Ishikawa (cell line): ENCODE measurements at regions not wholly inside any gene's neighbourhood (a gene's known extent, or its start where the extent isn't known, plus 50 kb on each side); places are given as distances from the start of the nearest gene placed in this dataset.

Experiments
- CEBPB ChIP-seq: IDR thresholded peaks from 2 replicates; pipeline ENCODE4 v1.6.1; 2012
- CREB1 ChIP-seq: IDR thresholded peaks from 2 replicates; pipeline ENCODE4 v1.6.1; 2012; ENCODE audit warnings: low read depth
- EGR1 ChIP-seq: IDR thresholded peaks from 2 replicates; pipeline ENCODE4 v1.6.1; 2012
- EP300 ChIP-seq: IDR thresholded peaks from 2 replicates; pipeline ENCODE4 v1.6.1; 2012; ENCODE audit warnings: borderline replicate concordance
- FOXM1 ChIP-seq: IDR thresholded peaks from 2 replicates; pipeline ENCODE4 v1.6.1; 2012; ENCODE audit warnings: low read depth, borderline replicate concordance
- NFIC ChIP-seq: IDR thresholded peaks from 2 replicates; pipeline ENCODE4 v1.6.1; 2012
- RAD21 ChIP-seq: IDR thresholded peaks from 2 replicates; pipeline ENCODE4 v1.6.1; 2012; ENCODE audit warnings: low read depth
- TAF1 ChIP-seq: IDR thresholded peaks from 2 replicates; pipeline ENCODE4 v1.6.1; 2012; ENCODE audit warnings: low read depth, mild to moderate bottlenecking
- TCF12 ChIP-seq: IDR thresholded peaks from 2 replicates; pipeline ENCODE4 v1.6.1; 2012; ENCODE audit warnings: low read depth
- TEAD4 ChIP-seq: IDR thresholded peaks from 2 replicates; pipeline ENCODE4 v1.6.1; 2012
- USF1 ChIP-seq: IDR thresholded peaks from 2 replicates; pipeline ENCODE4 v1.6.1; 2012
- YY1 ChIP-seq: IDR thresholded peaks from 2 replicates; pipeline ENCODE4 v1.6.1; 2012; ENCODE audit warnings: low read depth
- ZBTB7A ChIP-seq: IDR thresholded peaks from 2 replicates; pipeline ENCODE4 v1.6.1; 2012; ENCODE audit warnings: low read depth
- TF ChIP-seq, protein P1 (sequence below): IDR thresholded peaks from 2 replicates; pipeline ENCODE4 v1.6.1; 2012; ENCODE audit warnings: low read depth, mild to moderate bottlenecking
- TF ChIP-seq, protein P2 (sequence below): IDR thresholded peaks from 2 replicates; pipeline ENCODE4 v1.6.1; 2012

DNA sequence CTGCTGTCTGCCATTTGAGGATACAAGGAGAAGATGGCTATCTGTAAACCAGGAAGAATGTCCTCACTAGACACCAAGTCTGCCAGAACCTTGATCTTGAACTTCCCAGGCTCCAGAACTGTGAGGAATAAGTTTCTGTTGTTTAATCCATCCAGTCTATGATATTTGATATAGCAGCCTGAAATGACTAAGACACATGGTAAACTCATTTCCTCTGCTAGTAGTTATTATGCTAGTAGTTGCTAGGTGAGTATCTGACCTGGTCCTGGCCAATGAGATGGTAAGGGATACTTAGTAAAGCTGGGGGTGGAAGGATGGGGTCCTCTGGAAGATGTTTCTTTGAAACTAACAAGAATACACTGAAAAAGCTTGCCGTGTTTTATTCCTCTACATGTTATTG is 280.7 kb upstream of the ARHGEF26 start:
- TF ChIP-seq TAF1: no peak
- TF ChIP-seq ZBTB7A: no peak
- TF ChIP-seq YY1: no peak
- TF ChIP-seq NFIC: no peak
- no peak for TF ChIP-seq RAD21
- TF ChIP-seq, protein P1, sequence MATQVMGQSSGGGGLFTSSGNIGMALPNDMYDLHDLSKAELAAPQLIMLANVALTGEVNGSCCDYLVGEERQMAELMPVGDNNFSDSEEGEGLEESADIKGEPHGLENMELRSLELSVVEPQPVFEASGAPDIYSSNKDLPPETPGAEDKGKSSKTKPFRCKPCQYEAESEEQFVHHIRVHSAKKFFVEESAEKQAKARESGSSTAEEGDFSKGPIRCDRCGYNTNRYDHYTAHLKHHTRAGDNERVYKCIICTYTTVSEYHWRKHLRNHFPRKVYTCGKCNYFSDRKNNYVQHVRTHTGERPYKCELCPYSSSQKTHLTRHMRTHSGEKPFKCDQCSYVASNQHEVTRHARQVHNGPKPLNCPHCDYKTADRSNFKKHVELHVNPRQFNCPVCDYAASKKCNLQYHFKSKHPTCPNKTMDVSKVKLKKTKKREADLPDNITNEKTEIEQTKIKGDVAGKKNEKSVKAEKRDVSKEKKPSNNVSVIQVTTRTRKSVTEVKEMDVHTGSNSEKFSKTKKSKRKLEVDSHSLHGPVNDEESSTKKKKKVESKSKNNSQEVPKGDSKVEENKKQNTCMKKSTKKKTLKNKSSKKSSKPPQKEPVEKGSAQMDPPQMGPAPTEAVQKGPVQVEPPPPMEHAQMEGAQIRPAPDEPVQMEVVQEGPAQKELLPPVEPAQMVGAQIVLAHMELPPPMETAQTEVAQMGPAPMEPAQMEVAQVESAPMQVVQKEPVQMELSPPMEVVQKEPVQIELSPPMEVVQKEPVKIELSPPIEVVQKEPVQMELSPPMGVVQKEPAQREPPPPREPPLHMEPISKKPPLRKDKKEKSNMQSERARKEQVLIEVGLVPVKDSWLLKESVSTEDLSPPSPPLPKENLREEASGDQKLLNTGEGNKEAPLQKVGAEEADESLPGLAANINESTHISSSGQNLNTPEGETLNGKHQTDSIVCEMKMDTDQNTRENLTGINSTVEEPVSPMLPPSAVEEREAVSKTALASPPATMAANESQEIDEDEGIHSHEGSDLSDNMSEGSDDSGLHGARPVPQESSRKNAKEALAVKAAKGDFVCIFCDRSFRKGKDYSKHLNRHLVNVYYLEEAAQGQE: no peak
- no peak for TF ChIP-seq EGR1
- no peak for TF ChIP-seq TEAD4
- no peak for TF ChIP-seq USF1

GRCh38 chr3:153843994-153844393 is 277.2 kb upstream of the ARHGEF26 start:
- no peak for TF ChIP-seq TAF1

GRCh38 chr3:153845311-153845710 is 275.9 kb upstream of the ARHGEF26 start:
- TF ChIP-seq TAF1: no peak
- TF ChIP-seq RAD21: no peak
- TF ChIP-seq FOXM1: no peak
- TF ChIP-seq NFIC: no peak
- no peak for TF ChIP-seq EP300
- TF ChIP-seq CEBPB: no peak
- TF ChIP-seq, protein P2, sequence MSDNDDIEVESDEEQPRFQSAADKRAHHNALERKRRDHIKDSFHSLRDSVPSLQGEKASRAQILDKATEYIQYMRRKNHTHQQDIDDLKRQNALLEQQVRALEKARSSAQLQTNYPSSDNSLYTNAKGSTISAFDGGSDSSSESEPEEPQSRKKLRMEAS: no peak
- no peak for TF ChIP-seq TCF12
- TF ChIP-seq ZBTB7A: no peak
- no peak for TF ChIP-seq YY1
- no peak for TF ChIP-seq EGR1
- TF ChIP-seq, protein P1: no peak
- TF ChIP-seq TEAD4: no peak
- TF ChIP-seq USF1: no peak
- no peak for TF ChIP-seq CREB1

DNA sequence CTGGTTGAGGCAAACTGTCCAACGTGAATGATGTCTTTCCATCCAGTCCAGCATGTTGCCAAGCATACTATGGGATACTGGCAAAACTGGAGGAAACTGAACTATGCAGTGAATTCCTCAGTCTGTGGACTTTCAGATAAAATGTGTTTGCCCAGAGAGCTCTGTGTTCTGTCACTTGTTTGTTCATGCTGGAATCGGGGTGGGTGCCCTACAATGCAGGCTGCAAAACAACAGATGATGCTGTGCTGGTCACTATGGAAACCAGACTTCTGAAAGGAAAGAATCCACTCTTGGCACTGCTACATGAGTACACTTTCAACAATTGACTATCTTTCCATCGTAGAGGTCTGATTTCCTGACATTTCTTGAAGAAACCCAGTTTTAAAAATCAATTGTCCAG is 272.5 kb upstream of the ARHGEF26 start:
- TF ChIP-seq TAF1 (no peak), EGR1 (no peak), YY1 (no peak), TCF12 (no peak), CEBPB (no peak), ZBTB7A (no peak), CREB1 (no peak)
- TF ChIP-seq, protein P1: no peak

- TF ChIP-seq EP300: no peak
- TF ChIP-seq NFIC: no peak
- TF ChIP-seq, protein P2: no peak
- no peak for TF ChIP-seq TEAD4
- TF ChIP-seq ZBTB7A: no peak
- TF ChIP-seq RAD21: no peak
- TF ChIP-seq EGR1: no peak
- no peak for TF ChIP-seq FOXM1
- no peak for TF ChIP-seq USF1
- TF ChIP-seq, protein P1: no peak
- TF ChIP-seq CEBPB: no peak
- no peak for TF ChIP-seq YY1
- no peak for TF ChIP-seq TAF1
- no peak for TF ChIP-seq CREB1
- TF ChIP-seq TCF12: no peak
Measured at GRCh38 chr3:153852355-153852754, 268.8 kb upstream of the ARHGEF26 start.
